ENCODE measurements at regions not wholly inside any gene's neighbourhood (a gene's known extent, or its start where the extent isn't known, plus 50 kb on each side); places are given as distances from the start of the nearest gene placed in this dataset.
"Not testable (repeated sequence)": the region's sequence is repeated elsewhere in the genome, so short reads cannot be mapped to it uniquely, and the experiment has no call there.

- intact Hi-C loops (cut with micrococcal nuclease); H3K27me3 Mint-ChIP-seq; H3K4me3 Mint-ChIP-seq; H3K4me1 Mint-ChIP-seq (ENCODE audit: low read depth); H3K36me3 Mint-ChIP-seq (ENCODE audit: low read depth); H3K27ac Mint-ChIP-seq: not testable (repeated sequence)
- H3K9me3 Mint-ChIP-seq, result peaks cover 14% of the 10 kb centered on the region
Measured at GRCh38 chr4:126930059-126930458, 702.7 kb upstream of the INTU start.

- peaks cover 17% of the 10 kb centered on the region for H3K9me3 Mint-ChIP-seq
- no peak overlapping the region for H3K4me3 Mint-ChIP-seq
- no peak overlapping the region for H3K27ac Mint-ChIP-seq
- intact Hi-C loops (cut with micrococcal nuclease), result no loop called here
- no peaks in the 10 kb centered on the region for H3K36me3 Mint-ChIP-seq (ENCODE audit: low read depth)
- no peaks in the 10 kb centered on the region for H3K4me1 Mint-ChIP-seq (ENCODE audit: low read depth)
- H3K27me3 Mint-ChIP-seq, result no peaks in the 10 kb centered on the region
Measured at GRCh38 chr4:126935801-126936200, 697.0 kb upstream of the INTU start.

GRCh38 chr4:126937342-126937741, 695.4 kb upstream of the INTU start:
- no peak overlapping the region for H3K4me3 Mint-ChIP-seq
- no peaks in the 10 kb centered on the region for H3K4me1 Mint-ChIP-seq (ENCODE audit: low read depth)
- peaks cover 20% of the 10 kb centered on the region for H3K9me3 Mint-ChIP-seq
- H3K27me3 Mint-ChIP-seq, result no peaks in the 10 kb centered on the region
- no peaks in the 10 kb centered on the region for H3K36me3 Mint-ChIP-seq (ENCODE audit: low read depth)
- H3K27ac Mint-ChIP-seq, result no peak overlapping the region
- intact Hi-C loops (cut with micrococcal nuclease), result no loop called here

GRCh38 chr4:126937846-126938422, 694.8 kb upstream of the INTU start:
- no peaks in the 10 kb centered on the region for H3K4me1 Mint-ChIP-seq (ENCODE audit: low read depth)
- no peak overlapping the region for H3K27ac Mint-ChIP-seq
- H3K36me3 Mint-ChIP-seq (ENCODE audit: low read depth), result no peaks in the 10 kb centered on the region
- H3K27me3 Mint-ChIP-seq, result no peaks in the 10 kb centered on the region
- H3K4me3 Mint-ChIP-seq, result no peak overlapping the region
- intact Hi-C loops (cut with micrococcal nuclease), result no loop called here
- peaks cover 20% of the 10 kb centered on the region for H3K9me3 Mint-ChIP-seq

GRCh38 chr4:126939401-126939800, 693.4 kb upstream of the INTU start:
- intact Hi-C loops (cut with micrococcal nuclease), result no loop called here
- H3K9me3 Mint-ChIP-seq, result peaks cover 20% of the 10 kb centered on the region
- H3K36me3 Mint-ChIP-seq (ENCODE audit: low read depth), result no peaks in the 10 kb centered on the region
- no peak overlapping the region for H3K27ac Mint-ChIP-seq
- H3K4me1 Mint-ChIP-seq (ENCODE audit: low read depth), result no peaks in the 10 kb centered on the region
- no peaks in the 10 kb centered on the region for H3K27me3 Mint-ChIP-seq
- H3K4me3 Mint-ChIP-seq, result no peak overlapping the region

GRCh38 chr4:126947536-126947935, 685.2 kb upstream of the INTU start:
- H3K27me3 Mint-ChIP-seq, result no peaks in the 10 kb centered on the region
- H3K4me3 Mint-ChIP-seq, result no peak overlapping the region
- H3K27ac Mint-ChIP-seq, result no peak overlapping the region
- peaks cover 8% of the 10 kb centered on the region for H3K9me3 Mint-ChIP-seq
- intact Hi-C loops (cut with micrococcal nuclease), result no loop called here
- H3K36me3 Mint-ChIP-seq (ENCODE audit: low read depth), result no peaks in the 10 kb centered on the region
- H3K4me1 Mint-ChIP-seq (ENCODE audit: low read depth), result no peaks in the 10 kb centered on the region

- Mint-ChIP-seq H3K9me3 (peaks cover 10% of the 10 kb centered on the region), H3K36me3 (ENCODE audit: low read depth) (no peaks in the 10 kb centered on the region), H3K4me1 (ENCODE audit: low read depth) (no peaks in the 10 kb centered on the region), H3K4me3 (no peak overlapping the region), H3K27ac (no peak overlapping the region), H3K27me3 (no peaks in the 10 kb centered on the region)
- intact Hi-C loops (cut with micrococcal nuclease), result no loop called here
Measured at GRCh38 chr4:126954537-126955291, 678.0 kb upstream of the INTU start.

- H3K27me3 Mint-ChIP-seq, result no peaks in the 10 kb centered on the region
- intact Hi-C loops (cut with micrococcal nuclease), result no loop called here
- no peak overlapping the region for H3K4me3 Mint-ChIP-seq
- no peak overlapping the region for H3K27ac Mint-ChIP-seq
- H3K9me3 Mint-ChIP-seq, result peaks cover 14% of the 10 kb centered on the region
- no peaks in the 10 kb centered on the region for H3K36me3 Mint-ChIP-seq (ENCODE audit: low read depth)
- no peaks in the 10 kb centered on the region for H3K4me1 Mint-ChIP-seq (ENCODE audit: low read depth)
Measured at GRCh38 chr4:126955292-126956183, 677.2 kb upstream of the INTU start.

GRCh38 chr4:126956184-126956897, 676.4 kb upstream of the INTU start:
- no peaks in the 10 kb centered on the region for H3K36me3 Mint-ChIP-seq (ENCODE audit: low read depth)

GRCh38 chr4:126957556-126957955, 675.2 kb upstream of the INTU start:
- Mint-ChIP-seq H3K27me3 (no peaks in the 10 kb centered on the region), H3K4me1 (ENCODE audit: low read depth) (no peaks in the 10 kb centered on the region), H3K4me3 (no peak overlapping the region), H3K9me3 (peaks cover 19% of the 10 kb centered on the region), H3K27ac (no peak overlapping the region), H3K36me3 (ENCODE audit: low read depth) (no peaks in the 10 kb centered on the region)
- intact Hi-C loops (cut with micrococcal nuclease), result no loop called here

More at GRCh38 chr4:126956184-126956897, 676.4 kb upstream of the INTU start:
- H3K4me3 Mint-ChIP-seq, result no peak overlapping the region
- H3K4me1 Mint-ChIP-seq (ENCODE audit: low read depth), result no peaks in the 10 kb centered on the region
- H3K27me3 Mint-ChIP-seq, result no peaks in the 10 kb centered on the region
- H3K27ac Mint-ChIP-seq, result no peak overlapping the region
- H3K9me3 Mint-ChIP-seq, result peaks cover 19% of the 10 kb centered on the region
- intact Hi-C loops (cut with micrococcal nuclease), result no loop called here

- H3K27me3 Mint-ChIP-seq, result no peaks in the 10 kb centered on the region
- H3K4me1 Mint-ChIP-seq (ENCODE audit: low read depth), result no peaks in the 10 kb centered on the region
- no peaks in the 10 kb centered on the region for H3K36me3 Mint-ChIP-seq (ENCODE audit: low read depth)
- peaks cover 19% of the 10 kb centered on the region for H3K9me3 Mint-ChIP-seq
- H3K27ac Mint-ChIP-seq, result no peak overlapping the region
- intact Hi-C loops (cut with micrococcal nuclease), result no loop called here
- no peak overlapping the region for H3K4me3 Mint-ChIP-seq
Measured at GRCh38 chr4:126957987-126958386, 674.8 kb upstream of the INTU start.

GRCh38 chr4:126958482-126958881, 674.3 kb upstream of the INTU start:
- Mint-ChIP-seq H3K27me3 (no peaks in the 10 kb centered on the region), H3K27ac (no peak overlapping the region), H3K4me3 (no peak overlapping the region), H3K36me3 (ENCODE audit: low read depth) (no peaks in the 10 kb centered on the region), H3K9me3 (peaks cover 19% of the 10 kb centered on the region), H3K4me1 (ENCODE audit: low read depth) (no peaks in the 10 kb centered on the region)
- intact Hi-C loops (cut with micrococcal nuclease), result no loop called here

GRCh38 chr4:126959056-126959745, 673.6 kb upstream of the INTU start:
- H3K36me3 Mint-ChIP-seq (ENCODE audit: low read depth), result no peaks in the 10 kb centered on the region
- H3K27ac Mint-ChIP-seq, result no peak overlapping the region
- no peak overlapping the region for H3K4me3 Mint-ChIP-seq
- H3K9me3 Mint-ChIP-seq, result peaks cover 22% of the 10 kb centered on the region
- intact Hi-C loops (cut with micrococcal nuclease), result no loop called here
- H3K27me3 Mint-ChIP-seq, result no peaks in the 10 kb centered on the region
- H3K4me1 Mint-ChIP-seq (ENCODE audit: low read depth), result no peaks in the 10 kb centered on the region

Data from dendritic cell treated with granulocyte-macrophage colony-stimulating factor and Interleukin-4, amounts not matched to agents 40 ng/mL and 50 ng/mL, for 4 days (primary cell).